SK-N-SH treated with all-trans-retinoic acid at 6 μM for 48 hours (cell line): ENCODE measurements at regions not wholly inside any gene's neighbourhood (a gene's known extent, or its start where the extent isn't known, plus 50 kb on each side); places are given as distances from the start of the nearest gene placed in this dataset.

Experiments
- ARNTL ChIP-seq: fragments of 450-650 bp; formaldehyde crosslinking; IDR thresholded peaks from 2 replicates; pipeline ENCODE4 v1.5.0; 2020; ENCODE audit warnings: low read depth, mild to moderate bottlenecking, moderate library complexity, borderline replicate concordance
- CSDC2 ChIP-seq: fragments of 250-450 bp; sonication (Bioruptor Pico); IDR thresholded peaks from 2 replicates; pipeline ENCODE4 v1.5.0; 2020; ENCODE audit warnings: mild to moderate bottlenecking, moderate library complexity
- ISL1 ChIP-seq: fragments of 250-450 bp; sonication (Bioruptor Pico); IDR thresholded peaks from 2 replicates; pipeline ENCODE4 v2.1.2; 2022; ENCODE audit warnings: mild to moderate bottlenecking, moderate library complexity
- PATZ1 ChIP-seq: fragments of 250-450 bp; sonication (Bioruptor Pico); IDR thresholded peaks from 2 replicates; pipeline ENCODE4 v1.8.0; 2020; ENCODE audit warnings: mild to moderate bottlenecking, moderate library complexity, borderline replicate concordance
- POU6F1 ChIP-seq: fragments of 250-450 bp; sonication (Bioruptor Pico); IDR thresholded peaks from 2 replicates; pipeline ENCODE4 v1.8.0; 2021; ENCODE audit warnings: low read depth, mild to moderate bottlenecking, moderate library complexity, borderline replicate concordance
- PPARA ChIP-seq: fragments of 250-450 bp; sonication (Bioruptor Pico); IDR thresholded peaks from 2 replicates; pipeline ENCODE4 v1.5.0; 2020; ENCODE audit warnings: mild to moderate bottlenecking, borderline replicate concordance
- RARB ChIP-seq: fragments of 250-450 bp; sonication (Bioruptor Pico); IDR thresholded peaks from 2 replicates; pipeline ENCODE4 v1.8.0; 2021; ENCODE audit warnings: mild to moderate bottlenecking, moderate library complexity
- SNAI2 ChIP-seq: fragments of 250-450 bp; sonication (Bioruptor Pico); IDR thresholded peaks from 2 replicates; pipeline ENCODE4 v1.5.0; 2020; ENCODE audit warnings: mild to moderate bottlenecking, moderate library complexity
- ZFP3 ChIP-seq: fragments of 250-450 bp; sonication (Bioruptor Pico); IDR thresholded peaks from 2 replicates; pipeline ENCODE4 v1.5.0; 2020; ENCODE audit warnings: mild to moderate bottlenecking, moderate library complexity
- ZFP30 ChIP-seq: fragments of 450-650 bp; formaldehyde crosslinking; IDR thresholded peaks from 2 replicates; pipeline ENCODE4 v1.5.0; 2022; ENCODE audit warnings: mild to moderate bottlenecking, moderate library complexity
- ZNF565 ChIP-seq: fragments of 450-650 bp; formaldehyde crosslinking; conservative IDR thresholded peaks from 2 replicates; pipeline ENCODE4 v1.5.0; 2020; ENCODE audit warnings: low read depth, mild to moderate bottlenecking, moderate library complexity
- TF ChIP-seq, protein P1 (sequence below): fragments of 250-450 bp; sonication (Bioruptor Pico); IDR thresholded peaks from 2 replicates; pipeline ENCODE4 v1.5.1; 2020; ENCODE audit warnings: low read depth, mild to moderate bottlenecking, moderate library complexity

- TF ChIP-seq POU6F1, result no peak
- no peak for TF ChIP-seq PATZ1 (CRISPR knock-in tag)
- TF ChIP-seq CSDC2, result no peak
- no peak for TF ChIP-seq PPARA (CRISPR knock-in tag)
- TF ChIP-seq, protein P1, sequence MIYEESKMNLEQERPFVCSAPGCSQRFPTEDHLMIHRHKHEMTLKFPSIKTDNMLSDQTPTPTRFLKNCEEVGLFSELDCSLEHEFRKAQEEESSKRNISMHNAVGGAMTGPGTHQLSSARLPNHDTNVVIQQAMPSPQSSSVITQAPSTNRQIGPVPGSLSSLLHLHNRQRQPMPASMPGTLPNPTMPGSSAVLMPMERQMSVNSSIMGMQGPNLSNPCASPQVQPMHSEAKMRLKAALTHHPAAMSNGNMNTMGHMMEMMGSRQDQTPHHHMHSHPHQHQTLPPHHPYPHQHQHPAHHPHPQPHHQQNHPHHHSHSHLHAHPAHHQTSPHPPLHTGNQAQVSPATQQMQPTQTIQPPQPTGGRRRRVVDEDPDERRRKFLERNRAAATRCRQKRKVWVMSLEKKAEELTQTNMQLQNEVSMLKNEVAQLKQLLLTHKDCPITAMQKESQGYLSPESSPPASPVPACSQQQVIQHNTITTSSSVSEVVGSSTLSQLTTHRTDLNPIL (CRISPR knock-in tag), result no peak
- TF ChIP-seq SNAI2 (CRISPR knock-in tag), result no peak
- no peak for TF ChIP-seq RARB (CRISPR knock-in tag)
- TF ChIP-seq ZNF565 (CRISPR knock-in tag), result no peak
- TF ChIP-seq ARNTL, result no peak
- TF ChIP-seq ZFP3 (CRISPR knock-in tag), result no peak
- no peak for TF ChIP-seq ISL1 (CRISPR knock-in tag)
- no peak for TF ChIP-seq ZFP30 (CRISPR knock-in tag)
These were observed 52.9 kb downstream of the FRMPD3 start for GRCh38 chrX:107502316-107502715.
